ENCODE measurements at regions not wholly inside any gene's neighbourhood (a gene's known extent, or its start where the extent isn't known, plus 50 kb on each side); places are given as distances from the start of the nearest gene placed in this dataset.
A peak's percentile ranks its signal among the peaks of the same experiment; 100 is the strongest.

GRCh38 chr2:111704246-111704645 lies 179.7 kb downstream of the ANAPC1 start:
- Mint-ChIP-seq H3K4me3 (ENCODE audit: unreplicated experiment) (peak overlapping the region; percentile 23), H3K4me1 (ENCODE audit: insufficient read depth, unreplicated experiment) (peaks cover 54% of the 10 kb centered on the region), H3K36me3 (ENCODE audit: insufficient read depth, unreplicated experiment) (no peaks in the 10 kb centered on the region), H3K27ac (ENCODE audit: low read depth, unreplicated experiment) (peak overlapping the region; percentile 31), H3K27me3 (ENCODE audit: insufficient read depth, unreplicated experiment) (no peaks in the 10 kb centered on the region), H3K9me3 (ENCODE audit: unreplicated experiment) (no peaks in the 10 kb centered on the region)
- intact Hi-C loops (cut with micrococcal nuclease), result loop anchor here (1.0 kb wide), 1 partner anchor 584 kb away; the partner anchor contains the start of gene BCL2L11
- TF ChIP-seq CTCF (IDR thresholded peaks at IDR 0.05; ENCODE audit: unreplicated experiment), result no peak
- POLR2A ChIA-PET, result interaction anchor here (1.7 kb wide), 1 partner anchor 584 kb away, joined by 5 read pairs; the partner anchor contains the start of gene BCL2L11
- CTCF ChIA-PET, result no interaction called here
- peak; percentile 78 for DNase-seq (ENCODE audit: unreplicated experiment)
- BruUV-seq (replicated peaks), result no TSS peak

GRCh38 chr2:111705239-111705638 lies 178.8 kb downstream of the ANAPC1 start:
- no peak for TF ChIP-seq CTCF (IDR thresholded peaks at IDR 0.05; ENCODE audit: unreplicated experiment)
- DNase-seq (ENCODE audit: unreplicated experiment), result no peak
- Mint-ChIP-seq H3K27me3 (ENCODE audit: insufficient read depth, unreplicated experiment) (no peaks in the 10 kb centered on the region), H3K4me3 (ENCODE audit: unreplicated experiment) (peak overlapping the region; percentile 25), H3K4me1 (ENCODE audit: insufficient read depth, unreplicated experiment) (peaks cover 51% of the 10 kb centered on the region), H3K27ac (ENCODE audit: low read depth, unreplicated experiment) (peak overlapping the region; percentile 89), H3K9me3 (ENCODE audit: unreplicated experiment) (no peaks in the 10 kb centered on the region), H3K36me3 (ENCODE audit: insufficient read depth, unreplicated experiment) (no peaks in the 10 kb centered on the region)
- POLR2A ChIA-PET, result interaction anchor here (0.6 to 0.8 kb wide), 3 partner anchors 80 to 552 kb away, joined by 3 read pairs; no protein-coding TSS in a partner anchor
- no TSS peak for BruUV-seq (replicated peaks)
- intact Hi-C loops (cut with micrococcal nuclease), result no loop called here
- CTCF ChIA-PET, result no interaction called here

GRCh38 chr2:111705711-111706336 lies 178.2 kb downstream of the ANAPC1 start:
- intact Hi-C loops (cut with micrococcal nuclease), result no loop called here
- peak overlapping the region; percentile 89 for H3K27ac Mint-ChIP-seq (ENCODE audit: low read depth, unreplicated experiment)
- no peak for TF ChIP-seq CTCF (IDR thresholded peaks at IDR 0.05; ENCODE audit: unreplicated experiment)
- ChIA-PET CTCF (interaction anchor here (0.5 kb wide), 1 partner anchor 917 kb away, joined by 3 read pairs; no protein-coding TSS in a partner anchor), POLR2A (interaction anchor here (0.6 to 1.5 kb wide), 3 partner anchors 8 to 553 kb away, joined by 3 to 4 read pairs (median 3); no protein-coding TSS in a partner anchor)
- no TSS peak for BruUV-seq (replicated peaks)
- no peaks in the 10 kb centered on the region for H3K9me3 Mint-ChIP-seq (ENCODE audit: unreplicated experiment)
- no peaks in the 10 kb centered on the region for H3K27me3 Mint-ChIP-seq (ENCODE audit: insufficient read depth, unreplicated experiment)
- H3K36me3 Mint-ChIP-seq (ENCODE audit: insufficient read depth, unreplicated experiment), result no peaks in the 10 kb centered on the region
- peak overlapping the region; percentile 25 for H3K4me3 Mint-ChIP-seq (ENCODE audit: unreplicated experiment)
- peak; percentile 92 for DNase-seq (ENCODE audit: unreplicated experiment)
- H3K4me1 Mint-ChIP-seq (ENCODE audit: insufficient read depth, unreplicated experiment), result peaks cover 51% of the 10 kb centered on the region

GRCh38 chr2:111706481-111707001 lies 177.5 kb downstream of the ANAPC1 start:
- Mint-ChIP-seq H3K9me3 (ENCODE audit: unreplicated experiment) (no peaks in the 10 kb centered on the region), H3K36me3 (ENCODE audit: insufficient read depth, unreplicated experiment) (no peaks in the 10 kb centered on the region), H3K4me1 (ENCODE audit: insufficient read depth, unreplicated experiment) (peaks cover 47% of the 10 kb centered on the region), H3K27me3 (ENCODE audit: insufficient read depth, unreplicated experiment) (no peaks in the 10 kb centered on the region), H3K4me3 (ENCODE audit: unreplicated experiment) (no peak overlapping the region), H3K27ac (ENCODE audit: low read depth, unreplicated experiment) (peak overlapping the region; percentile 89)
- no peak for TF ChIP-seq CTCF (IDR thresholded peaks at IDR 0.05; ENCODE audit: unreplicated experiment)
- DNase-seq (ENCODE audit: unreplicated experiment), result no peak
- ChIA-PET POLR2A (interaction anchor here (1.5 kb wide), 1 partner anchor 8 kb away, joined by 4 read pairs; no protein-coding TSS in a partner anchor), CTCF (interaction anchor here (0.5 to 0.6 kb wide), 3 partner anchors 31 to 918 kb away, joined by 3 read pairs; no protein-coding TSS in a partner anchor)
- intact Hi-C loops (cut with micrococcal nuclease), result no loop called here
- no TSS peak for BruUV-seq (replicated peaks)

Measured in MCF 10A (cell line).